Omental fat pad (tissue), 3 donors: ENCODE measurements at regions not wholly inside any gene's neighbourhood (a gene's known extent, or its start where the extent isn't known, plus 50 kb on each side); places are given as distances from the start of the nearest gene placed in this dataset.

Experiments
- ATAC-seq: fragments of 150-250 bp; one replicate; pipeline ENCODE4 v1.9.1; 2016; ENCODE audit warnings: mild to moderate bottlenecking, moderate library complexity; ENCODE audit not compliant: low FRiP score
- DNase-seq: peaks from one replicate; pipeline ENCODE4 v3.0.0-alpha.2; 2019; ENCODE audit warnings: low spot score
- CTCF ChIP-seq, 3 donors: fragments of 450-650 bp; IDR thresholded peaks; one replicate each; pipeline ENCODE4 v1.5.1; 2016 to 2017; ENCODE audit warnings: antibody characterized with exemption in 3 of 3, mild to moderate bottlenecking in 3 of 3, moderate library complexity in 2 of 3

- peak; percentile 62 for ATAC-seq
- TF ChIP-seq CTCF (IDR thresholded peaks at IDR 0.05) = no peak
- no peak for DNase-seq
These were observed 539.3 kb upstream of the ID4 start for GRCh38 chr6:19297880-19298279.

- no peak for ATAC-seq
- DNase-seq = no peak
- no peak for TF ChIP-seq CTCF (IDR thresholded peaks at IDR 0.05)
These were observed 538.7 kb upstream of the ID4 start for GRCh38 chr6:19298421-19298820.

GRCh38 chr6:19299129-19299528 lies 538.0 kb upstream of the ID4 start:
- DNase-seq (no peak), ATAC-seq (no peak)
- no peak for TF ChIP-seq CTCF (IDR thresholded peaks at IDR 0.05)

- no peak for ATAC-seq
- DNase-seq = no peak
- TF ChIP-seq CTCF (IDR thresholded peaks at IDR 0.05) = no peak
These were observed 535.2 kb upstream of the ID4 start for GRCh38 chr6:19301980-19302379.

- DNase-seq (no peak), ATAC-seq (peak; percentile 54)
- no peak for TF ChIP-seq CTCF (IDR thresholded peaks at IDR 0.05)
These were observed 533.8 kb upstream of the ID4 start for GRCh38 chr6:19303383-19303782.

- DNase-seq = no peak
- ATAC-seq = no peak
- TF ChIP-seq CTCF (IDR thresholded peaks at IDR 0.05) = no peak
These were observed 527.5 kb upstream of the ID4 start for GRCh38 chr6:19309661-19310060.

GRCh38 chr6:19311786-19312185 lies 525.4 kb upstream of the ID4 start:
- DNase-seq (no peak), ATAC-seq (no peak)
- TF ChIP-seq CTCF (IDR thresholded peaks at IDR 0.05) = no peak
